ENCODE measurements at regions not wholly inside any gene's neighbourhood (a gene's known extent, or its start where the extent isn't known, plus 50 kb on each side); places are given as distances from the start of the nearest gene placed in this dataset.

- Mint-ChIP-seq H3K36me3 (ENCODE audit: insufficient read depth, unreplicated experiment) (no peaks in the 10 kb centered on the region), H3K27me3 (ENCODE audit: insufficient read depth, unreplicated experiment) (no peaks in the 10 kb centered on the region), H3K4me3 (ENCODE audit: unreplicated experiment) (no peak overlapping the region), H3K27ac (ENCODE audit: unreplicated experiment) (no peak overlapping the region), H3K4me1 (ENCODE audit: low read depth, unreplicated experiment) (no peaks in the 10 kb centered on the region), H3K9me3 (ENCODE audit: unreplicated experiment) (no peaks in the 10 kb centered on the region)
- Histone ChIP-seq H3K4me1 (no peaks in the 10 kb centered on the region), H3K27me3 (replicated peaks; ENCODE audit: control insufficient read depth, insufficient read depth, low read length) (no peaks in the 10 kb centered on the region), H3K9me3 (no peaks in the 10 kb centered on the region), H3K36me3 (ENCODE audit: control insufficient read depth, insufficient read depth, low read length) (no peaks in the 10 kb centered on the region), H3K4me3 (ENCODE audit: low read depth, low read length) (no peak overlapping the region)
- intact Hi-C loops (cut with micrococcal nuclease; ENCODE audit: unreplicated experiment): no loop called here
- TF ChIP-seq, protein P1, sequence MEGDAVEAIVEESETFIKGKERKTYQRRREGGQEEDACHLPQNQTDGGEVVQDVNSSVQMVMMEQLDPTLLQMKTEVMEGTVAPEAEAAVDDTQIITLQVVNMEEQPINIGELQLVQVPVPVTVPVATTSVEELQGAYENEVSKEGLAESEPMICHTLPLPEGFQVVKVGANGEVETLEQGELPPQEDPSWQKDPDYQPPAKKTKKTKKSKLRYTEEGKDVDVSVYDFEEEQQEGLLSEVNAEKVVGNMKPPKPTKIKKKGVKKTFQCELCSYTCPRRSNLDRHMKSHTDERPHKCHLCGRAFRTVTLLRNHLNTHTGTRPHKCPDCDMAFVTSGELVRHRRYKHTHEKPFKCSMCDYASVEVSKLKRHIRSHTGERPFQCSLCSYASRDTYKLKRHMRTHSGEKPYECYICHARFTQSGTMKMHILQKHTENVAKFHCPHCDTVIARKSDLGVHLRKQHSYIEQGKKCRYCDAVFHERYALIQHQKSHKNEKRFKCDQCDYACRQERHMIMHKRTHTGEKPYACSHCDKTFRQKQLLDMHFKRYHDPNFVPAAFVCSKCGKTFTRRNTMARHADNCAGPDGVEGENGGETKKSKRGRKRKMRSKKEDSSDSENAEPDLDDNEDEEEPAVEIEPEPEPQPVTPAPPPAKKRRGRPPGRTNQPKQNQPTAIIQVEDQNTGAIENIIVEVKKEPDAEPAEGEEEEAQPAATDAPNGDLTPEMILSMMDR (IDR thresholded peaks at IDR 0.05; ENCODE audit: insufficient read depth in 1 of 2, low read depth in 1 of 2, low read length in 1 of 2, severe bottlenecking in 1 of 2, unreplicated experiment in 1 of 2): no peak
- ChIA-PET POLR2A (no interaction called here), CTCF (no interaction called here)
- BruUV-seq (replicated peaks): no TSS peak
- no peak for DNase-seq
These were observed 124.8 kb upstream of the LRIG1 start for GRCh38 chr3:66625505-66626216.

DNA sequence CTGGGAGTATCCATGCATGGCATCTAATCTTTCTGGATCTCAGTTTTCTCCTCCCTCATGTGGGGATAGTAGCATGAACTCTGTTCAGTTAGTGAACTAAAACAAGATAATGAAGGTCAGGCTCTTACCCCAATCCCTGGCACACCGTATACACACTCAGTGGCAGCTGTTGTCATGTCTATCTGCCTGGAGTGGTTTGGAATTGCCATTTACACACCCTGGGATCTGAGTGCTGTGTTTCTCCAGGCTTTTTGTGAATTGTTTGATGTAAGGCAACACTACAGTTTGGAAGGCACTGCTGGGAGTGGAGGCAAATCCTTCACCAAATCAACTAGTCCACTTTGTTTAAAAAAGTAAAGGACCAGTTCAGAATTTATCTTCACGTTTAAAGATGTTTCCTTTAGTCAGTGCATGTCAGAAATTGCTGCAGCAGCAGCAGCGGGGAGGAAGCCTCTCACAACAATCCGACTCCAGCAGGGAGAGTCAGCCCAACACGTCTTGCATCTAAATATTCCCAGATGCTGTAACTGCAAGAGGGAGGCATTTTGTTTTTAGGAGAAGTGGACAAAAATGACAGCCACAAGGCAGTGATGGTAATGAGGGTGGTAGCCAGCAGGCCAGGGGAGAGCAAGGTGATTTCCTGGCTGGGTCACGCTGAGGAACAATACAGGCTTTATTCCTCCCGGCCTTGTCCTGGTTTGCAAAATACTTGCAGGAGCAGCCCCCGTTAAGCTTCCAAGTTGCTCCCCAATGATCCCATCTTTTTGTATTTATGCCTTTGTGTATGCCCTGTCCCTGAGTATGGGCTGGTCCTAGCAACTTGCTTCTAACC, 128.5 kb upstream of the LRIG1 start:
- POLR2A ChIA-PET: no interaction called here
- intact Hi-C loops (cut with micrococcal nuclease; ENCODE audit: unreplicated experiment): no loop called here
- no peaks in the 10 kb centered on the region for H3K4me1 ChIP-seq

DNA sequence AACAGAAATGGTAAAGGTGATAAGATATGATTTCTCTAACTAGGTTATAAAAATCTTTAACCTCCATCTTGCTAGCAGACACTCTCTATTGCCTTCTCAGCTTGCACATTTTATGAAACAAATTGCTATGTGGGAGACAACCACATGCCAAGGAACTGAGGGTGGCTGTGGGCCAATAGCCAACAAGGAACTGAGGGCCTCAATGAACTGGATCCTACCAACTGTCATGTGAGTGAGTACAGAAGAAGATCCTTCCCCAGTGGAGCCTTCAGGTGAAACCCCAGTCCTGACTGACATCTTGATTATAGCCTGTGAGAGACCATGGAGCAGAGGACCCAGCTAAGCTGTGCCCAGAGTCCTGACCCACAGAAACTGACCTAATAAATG, 129.2 kb upstream of the LRIG1 start:
- ChIA-PET POLR2A (no interaction called here), CTCF (no interaction called here)
- Mint-ChIP-seq H3K27me3 (ENCODE audit: insufficient read depth, unreplicated experiment) (no peaks in the 10 kb centered on the region), H3K9me3 (ENCODE audit: unreplicated experiment) (no peaks in the 10 kb centered on the region), H3K27ac (ENCODE audit: unreplicated experiment) (no peak overlapping the region), H3K4me3 (ENCODE audit: unreplicated experiment) (no peak overlapping the region), H3K4me1 (ENCODE audit: low read depth, unreplicated experiment) (no peaks in the 10 kb centered on the region), H3K36me3 (ENCODE audit: insufficient read depth, unreplicated experiment) (no peaks in the 10 kb centered on the region)
- TF ChIP-seq, protein P1 (IDR thresholded peaks at IDR 0.05; ENCODE audit: insufficient read depth in 1 of 2, low read depth in 1 of 2, low read length in 1 of 2, severe bottlenecking in 1 of 2, unreplicated experiment in 1 of 2): no peak
- no peaks in the 10 kb centered on the region for H3K9me3 ChIP-seq
- no TSS peak for BruUV-seq (replicated peaks)
- H3K4me3 ChIP-seq (ENCODE audit: low read depth, low read length): no peak overlapping the region
- DNase-seq: no peak
- H3K27me3 ChIP-seq (replicated peaks; ENCODE audit: control insufficient read depth, insufficient read depth, low read length): no peaks in the 10 kb centered on the region
- no peaks in the 10 kb centered on the region for H3K4me1 ChIP-seq
- no peaks in the 10 kb centered on the region for H3K36me3 ChIP-seq (ENCODE audit: control insufficient read depth, insufficient read depth, low read length)
- intact Hi-C loops (cut with micrococcal nuclease; ENCODE audit: unreplicated experiment): no loop called here

More for the DNA sequence above, 128.5 kb upstream of the LRIG1 start:
- Mint-ChIP-seq H3K4me1 (ENCODE audit: low read depth, unreplicated experiment) (no peaks in the 10 kb centered on the region), H3K27ac (ENCODE audit: unreplicated experiment) (no peak overlapping the region), H3K27me3 (ENCODE audit: insufficient read depth, unreplicated experiment) (no peaks in the 10 kb centered on the region), H3K36me3 (ENCODE audit: insufficient read depth, unreplicated experiment) (no peaks in the 10 kb centered on the region), H3K9me3 (ENCODE audit: unreplicated experiment) (no peaks in the 10 kb centered on the region), H3K4me3 (ENCODE audit: unreplicated experiment) (no peak overlapping the region)
- Histone ChIP-seq H3K27me3 (replicated peaks; ENCODE audit: control insufficient read depth, insufficient read depth, low read length) (no peaks in the 10 kb centered on the region), H3K36me3 (ENCODE audit: control insufficient read depth, insufficient read depth, low read length) (no peaks in the 10 kb centered on the region), H3K4me3 (ENCODE audit: low read depth, low read length) (no peak overlapping the region), H3K9me3 (no peaks in the 10 kb centered on the region)
- DNase-seq: no peak
- CTCF ChIA-PET: no interaction called here
- TF ChIP-seq, protein P1 (IDR thresholded peaks at IDR 0.05; ENCODE audit: insufficient read depth in 1 of 2, low read depth in 1 of 2, low read length in 1 of 2, severe bottlenecking in 1 of 2, unreplicated experiment in 1 of 2): no peak
- no TSS peak for BruUV-seq (replicated peaks)
